ENCODE measurements at regions not wholly inside any gene's neighbourhood (a gene's known extent, or its start where the extent isn't known, plus 50 kb on each side); places are given as distances from the start of the nearest gene placed in this dataset.
A peak's percentile ranks its signal among the peaks of the same experiment; 100 is the strongest.
"Not testable (repeated sequence)": the region's sequence is repeated elsewhere in the genome, so short reads cannot be mapped to it uniquely, and the experiment has no call there.

DNA sequence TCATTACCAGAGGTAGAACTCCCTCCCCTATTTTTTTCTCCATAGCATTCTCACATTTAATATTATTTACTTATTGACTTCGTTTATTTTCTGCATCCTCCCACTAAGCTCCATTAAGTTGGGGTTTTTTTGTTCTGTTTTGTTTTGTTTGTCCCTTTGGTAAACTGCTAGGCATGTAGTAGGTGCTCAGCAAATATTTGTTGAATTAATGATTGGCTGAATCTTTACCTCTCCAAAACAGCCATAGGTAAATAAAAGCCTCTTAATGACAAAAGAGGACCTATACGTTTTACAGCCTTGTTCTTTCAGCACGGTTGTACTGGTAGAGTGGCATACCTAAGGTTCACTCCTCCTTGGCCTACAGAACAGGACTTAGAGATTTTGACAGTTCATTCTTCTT, 52.0 kb downstream of the PRORP start:
- DNase-seq (no peak), ATAC-seq (no peak)
- H3K4me1 Mint-ChIP-seq (ENCODE audit: low read depth): peaks cover 17% of the 10 kb centered on the region
- peaks cover 5% of the 10 kb centered on the region for H3K9me3 Mint-ChIP-seq
- no peaks in the 10 kb centered on the region for H3K27me3 Mint-ChIP-seq (ENCODE audit: low read depth)
- peaks cover 33% of the 10 kb centered on the region for H3K36me3 Mint-ChIP-seq (ENCODE audit: insufficient read depth)
- no peak overlapping the region for H3K4me3 Mint-ChIP-seq

DNA sequence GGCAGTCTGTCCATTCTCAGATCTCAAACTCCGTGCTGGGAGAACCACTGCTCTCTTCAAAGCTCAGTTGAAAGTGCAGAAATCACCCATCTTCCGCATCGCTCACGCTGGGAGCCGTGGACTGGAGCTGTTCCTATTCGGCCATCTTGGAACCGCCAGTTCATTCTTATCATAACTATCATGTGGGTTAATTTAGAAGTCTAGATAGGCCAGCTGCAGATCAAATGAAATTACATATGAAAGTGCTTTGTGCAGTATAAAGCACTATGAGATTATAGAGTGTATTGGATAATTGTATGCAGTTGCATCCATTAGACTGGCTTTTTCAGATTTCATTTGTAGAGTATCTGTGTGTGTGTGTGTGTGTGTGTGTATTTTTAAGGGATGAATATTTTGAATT, 57.8 kb downstream of the PRORP start:
- no peak overlapping the region for H3K4me3 Mint-ChIP-seq
- H3K4me1 Mint-ChIP-seq (ENCODE audit: low read depth): peaks cover 18% of the 10 kb centered on the region
- no peak for ATAC-seq
- no peaks in the 10 kb centered on the region for H3K9me3 Mint-ChIP-seq
- no peak for DNase-seq
- no peaks in the 10 kb centered on the region for H3K27me3 Mint-ChIP-seq (ENCODE audit: low read depth)
- peaks cover 26% of the 10 kb centered on the region for H3K36me3 Mint-ChIP-seq (ENCODE audit: insufficient read depth)

DNA sequence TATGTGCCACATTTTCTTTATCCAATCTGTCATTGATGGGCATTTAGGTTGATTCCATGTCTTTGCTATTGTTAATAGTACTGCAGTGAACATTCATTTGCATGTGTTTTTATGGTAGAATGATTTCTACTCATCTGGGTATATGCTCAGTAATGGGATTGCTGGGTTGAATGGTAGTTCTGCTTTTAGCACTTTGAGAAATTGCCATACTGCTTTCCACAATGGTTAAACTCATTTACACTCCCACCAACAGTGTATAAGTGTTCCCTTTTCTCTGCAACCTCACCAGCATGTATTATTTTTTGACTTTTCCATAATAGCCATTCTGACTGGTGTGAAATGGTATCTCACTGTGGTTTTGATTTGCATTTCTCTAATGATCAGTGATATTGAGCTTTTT, 62.5 kb downstream of the PRORP start:
- H3K4me3 Mint-ChIP-seq; H3K4me1 Mint-ChIP-seq (ENCODE audit: low read depth); H3K9me3 Mint-ChIP-seq; ATAC-seq; H3K27me3 Mint-ChIP-seq (ENCODE audit: low read depth); DNase-seq: not testable (repeated sequence)
- H3K36me3 Mint-ChIP-seq (ENCODE audit: insufficient read depth): peaks cover 21% of the 10 kb centered on the region

DNA sequence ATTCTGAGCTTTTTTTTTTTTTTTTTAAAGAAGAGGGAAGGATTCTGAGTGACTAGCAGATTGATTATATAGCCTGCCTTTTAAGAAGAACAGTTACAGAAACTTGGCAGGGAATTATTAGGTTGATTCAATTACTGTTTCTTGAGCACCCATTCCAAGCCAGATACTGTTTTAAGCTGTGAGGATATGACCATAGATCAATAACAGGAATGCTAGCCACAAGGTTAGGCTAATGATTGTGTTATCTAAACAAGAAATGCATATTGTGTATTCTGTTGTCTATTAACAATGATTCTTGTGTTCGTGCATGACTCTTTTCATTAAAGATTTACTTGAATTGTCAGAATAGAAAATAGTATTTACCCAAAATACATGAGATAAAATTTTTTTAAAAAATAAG, 67.1 kb downstream of the PRORP start:
- no peak for DNase-seq
- H3K9me3 Mint-ChIP-seq: peaks cover 3% of the 10 kb centered on the region
- H3K36me3 Mint-ChIP-seq (ENCODE audit: insufficient read depth): peaks cover 33% of the 10 kb centered on the region
- H3K27me3 Mint-ChIP-seq (ENCODE audit: low read depth): no peaks in the 10 kb centered on the region
- no peak overlapping the region for H3K4me3 Mint-ChIP-seq
- H3K4me1 Mint-ChIP-seq (ENCODE audit: low read depth): peaks cover 4% of the 10 kb centered on the region
- no peak for ATAC-seq

DNA sequence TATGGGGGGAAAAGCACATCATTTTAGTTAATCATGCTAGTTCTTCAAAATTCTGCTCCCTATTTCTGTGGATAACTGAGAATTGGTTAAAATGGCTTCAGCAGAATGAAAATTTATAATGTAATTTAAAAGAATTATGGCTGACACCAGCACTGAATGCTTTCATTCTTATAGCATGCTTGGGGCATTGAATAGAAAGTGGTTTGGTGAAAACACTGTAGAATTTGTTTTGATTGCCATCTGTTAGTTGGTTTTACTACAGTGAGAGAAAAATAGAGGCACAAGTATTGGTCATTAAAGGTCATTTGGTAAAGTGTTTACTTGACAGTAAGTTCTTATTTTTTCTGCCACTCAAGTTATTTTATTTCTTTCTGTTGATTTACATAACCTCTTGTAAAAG, 70.8 kb downstream of the PRORP start:
- peaks cover 3% of the 10 kb centered on the region for H3K9me3 Mint-ChIP-seq
- DNase-seq: no peak
- no peaks in the 10 kb centered on the region for H3K27me3 Mint-ChIP-seq (ENCODE audit: low read depth)
- H3K36me3 Mint-ChIP-seq (ENCODE audit: insufficient read depth): peaks cover 27% of the 10 kb centered on the region
- H3K4me3 Mint-ChIP-seq: no peak overlapping the region
- no peak for ATAC-seq
- H3K4me1 Mint-ChIP-seq (ENCODE audit: low read depth): peaks cover 26% of the 10 kb centered on the region

DNA sequence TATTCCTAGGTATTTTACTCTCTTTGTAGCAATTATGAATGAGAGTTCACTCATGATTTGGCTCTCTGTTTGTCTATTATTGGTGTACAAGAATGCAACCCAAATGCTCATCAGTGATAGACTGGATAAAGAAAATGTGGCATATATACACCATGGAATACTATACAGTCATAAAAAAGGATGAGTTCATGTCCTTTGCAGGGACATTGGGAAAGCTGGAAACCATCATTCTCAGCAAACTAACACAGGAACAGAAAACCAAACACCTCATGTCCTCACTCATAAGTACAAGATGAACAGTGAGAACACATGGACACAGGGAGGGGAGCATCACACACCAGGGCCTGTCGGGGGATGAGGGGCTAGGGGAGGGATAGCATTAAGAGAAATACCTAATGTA, 71.8 kb downstream of the PRORP start:
- not testable (repeated sequence) for H3K4me3 Mint-ChIP-seq; H3K9me3 Mint-ChIP-seq; DNase-seq; ATAC-seq; H3K27me3 Mint-ChIP-seq (ENCODE audit: low read depth)
- Mint-ChIP-seq H3K36me3 (ENCODE audit: insufficient read depth) (peaks cover 26% of the 10 kb centered on the region), H3K4me1 (ENCODE audit: low read depth) (peaks cover 27% of the 10 kb centered on the region)

DNA sequence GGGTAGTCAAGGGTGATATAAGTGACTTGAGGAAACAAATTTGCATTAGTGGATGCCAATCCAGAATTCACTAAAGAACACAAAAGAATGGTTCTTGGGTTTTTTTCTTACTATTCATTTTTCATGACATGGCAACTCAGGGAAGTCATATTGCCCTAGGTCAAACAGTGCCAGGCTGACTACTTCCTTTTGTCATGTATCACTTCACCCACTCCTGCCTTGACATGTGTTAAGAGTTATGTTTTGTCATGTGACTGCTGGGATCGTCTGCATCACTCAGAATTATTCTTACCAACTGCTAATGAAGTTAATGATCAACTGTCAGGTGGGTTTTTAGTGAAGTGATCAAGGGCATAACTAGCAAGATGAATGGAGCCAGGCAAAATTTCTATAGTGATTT, 74.2 kb downstream of the PRORP start:
- H3K9me3 Mint-ChIP-seq: peaks cover 3% of the 10 kb centered on the region
- no peak overlapping the region for H3K4me3 Mint-ChIP-seq
- peaks cover 34% of the 10 kb centered on the region for H3K4me1 Mint-ChIP-seq (ENCODE audit: low read depth)
- ATAC-seq (peak; percentile 64 to 66), DNase-seq (no peak)
- peaks cover 21% of the 10 kb centered on the region for H3K36me3 Mint-ChIP-seq (ENCODE audit: insufficient read depth)
- no peaks in the 10 kb centered on the region for H3K27me3 Mint-ChIP-seq (ENCODE audit: low read depth)

DNA sequence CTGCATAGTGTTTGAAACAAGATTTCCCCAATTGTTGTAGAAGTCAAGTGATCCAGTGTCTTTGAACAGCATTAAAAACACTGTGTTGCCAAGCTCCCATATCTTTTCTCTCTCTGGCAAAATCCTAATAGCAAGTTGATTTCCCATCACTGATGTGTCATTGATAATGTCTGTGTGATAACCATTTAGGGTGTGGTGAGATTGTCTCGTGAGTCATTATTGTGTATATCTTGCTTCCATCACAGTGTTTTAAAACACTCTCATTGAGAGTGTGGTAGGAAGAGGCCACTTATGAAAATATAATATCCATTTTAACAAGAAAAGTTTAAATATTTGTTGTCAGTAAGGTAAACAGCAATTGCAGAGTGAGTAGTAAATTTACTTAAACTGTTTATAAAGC, 74.7 kb downstream of the PRORP start:
- Mint-ChIP-seq H3K36me3 (ENCODE audit: insufficient read depth) (peaks cover 17% of the 10 kb centered on the region), H3K9me3 (peaks cover 3% of the 10 kb centered on the region), H3K4me3 (no peak overlapping the region), H3K27me3 (ENCODE audit: low read depth) (no peaks in the 10 kb centered on the region), H3K4me1 (ENCODE audit: low read depth) (peaks cover 32% of the 10 kb centered on the region)
- ATAC-seq: peak; percentile 69 to 79
- no peak for DNase-seq

DNA sequence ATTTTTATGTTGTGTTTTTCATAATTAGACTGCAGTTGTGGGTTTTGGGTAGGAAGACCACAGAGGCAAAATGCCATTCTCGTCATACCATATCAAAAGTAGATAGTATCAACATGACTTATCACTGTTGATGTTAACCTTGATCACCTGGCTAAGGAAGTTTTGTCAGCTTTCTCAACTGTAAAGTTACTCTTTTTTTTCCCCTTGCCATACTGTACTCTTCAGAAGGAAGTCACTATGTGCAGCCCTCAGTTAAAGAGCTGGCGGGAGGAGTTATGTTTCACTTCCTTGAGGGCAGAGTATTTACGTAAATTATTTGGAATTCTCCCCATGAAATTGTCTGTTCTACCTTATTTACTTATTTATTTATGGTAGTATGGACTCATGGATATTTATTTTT, 78.7 kb downstream of the PRORP start:
- peak; percentile 50 to 52 for ATAC-seq
- no peak overlapping the region for H3K4me3 Mint-ChIP-seq
- H3K36me3 Mint-ChIP-seq (ENCODE audit: insufficient read depth): no peaks in the 10 kb centered on the region
- H3K27me3 Mint-ChIP-seq (ENCODE audit: low read depth): no peaks in the 10 kb centered on the region
- H3K4me1 Mint-ChIP-seq (ENCODE audit: low read depth): peaks cover 53% of the 10 kb centered on the region
- no peaks in the 10 kb centered on the region for H3K9me3 Mint-ChIP-seq
- DNase-seq: no peak

DNA sequence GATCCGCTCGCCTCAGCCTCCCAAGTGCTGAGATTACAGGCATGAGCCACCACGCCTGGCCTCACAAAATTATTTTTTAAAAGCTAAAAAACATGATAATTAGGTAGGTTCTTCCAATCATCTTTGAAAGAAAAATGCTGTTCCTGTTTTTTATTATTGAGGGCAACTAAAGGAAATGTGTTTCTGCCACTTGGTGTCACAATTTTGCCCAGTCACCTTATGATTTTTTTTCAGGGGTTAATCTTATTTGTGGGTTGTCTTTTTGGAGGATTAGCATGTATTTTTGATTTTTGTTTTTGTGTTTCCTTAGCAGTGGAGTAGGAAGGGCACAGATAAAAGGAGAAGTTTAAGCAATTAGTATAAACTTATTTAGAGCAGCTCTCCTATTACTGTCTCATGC, 79.8 kb downstream of the PRORP start:
- peaks cover 44% of the 10 kb centered on the region for H3K4me1 Mint-ChIP-seq (ENCODE audit: low read depth)
- DNase-seq: no peak
- no peak overlapping the region for H3K4me3 Mint-ChIP-seq
- ATAC-seq: no peak
- no peaks in the 10 kb centered on the region for H3K9me3 Mint-ChIP-seq
- H3K27me3 Mint-ChIP-seq (ENCODE audit: low read depth): no peaks in the 10 kb centered on the region
- H3K36me3 Mint-ChIP-seq (ENCODE audit: insufficient read depth): no peaks in the 10 kb centered on the region

DNA sequence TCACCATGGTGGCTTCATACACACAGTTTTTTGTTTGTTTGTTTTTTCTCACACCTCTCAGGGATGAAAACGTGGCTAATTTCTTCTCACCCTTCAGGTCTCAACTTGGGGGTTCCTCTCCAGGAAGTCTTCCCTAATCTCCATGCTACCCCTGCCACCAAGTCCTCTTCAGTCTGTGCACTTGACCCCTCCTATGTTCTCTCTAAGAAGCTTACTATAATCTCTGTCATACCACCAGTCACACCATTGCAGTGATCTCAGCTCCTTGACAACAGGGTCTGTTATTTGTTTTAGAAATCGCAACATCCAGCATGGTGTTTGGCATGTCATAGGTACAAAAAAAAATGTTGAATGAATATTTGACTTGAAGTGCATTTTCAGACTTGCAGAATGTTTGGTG, 83.4 kb downstream of the PRORP start:
- DNase-seq (no peak), ATAC-seq (no peak)
- Mint-ChIP-seq H3K4me3 (no peak overlapping the region), H3K36me3 (ENCODE audit: insufficient read depth) (peaks cover 5% of the 10 kb centered on the region), H3K9me3 (no peaks in the 10 kb centered on the region), H3K27me3 (ENCODE audit: low read depth) (no peaks in the 10 kb centered on the region), H3K4me1 (ENCODE audit: low read depth) (peaks cover 44% of the 10 kb centered on the region)

DNA sequence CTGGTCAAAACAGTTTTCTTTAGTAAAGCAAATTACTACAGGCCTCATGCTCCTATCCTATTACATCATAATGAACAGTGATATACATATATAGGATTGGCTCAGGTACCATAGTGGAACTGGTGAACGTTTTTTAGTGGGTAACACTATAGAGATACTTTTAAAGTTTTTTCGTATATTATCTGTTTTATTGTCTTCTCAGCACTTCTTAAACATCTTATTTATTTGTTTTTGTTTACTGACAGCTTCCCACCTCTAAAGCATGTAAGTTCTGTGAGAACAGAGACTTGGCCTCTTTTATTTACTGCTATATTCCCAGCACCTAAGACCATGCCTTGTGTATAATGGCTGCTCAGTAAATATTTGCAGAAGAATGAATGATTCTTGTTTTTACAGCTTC, 81.1 kb upstream of the PSMA6 start:
- no peaks in the 10 kb centered on the region for H3K9me3 Mint-ChIP-seq
- H3K27me3 Mint-ChIP-seq (ENCODE audit: low read depth): no peaks in the 10 kb centered on the region
- H3K36me3 Mint-ChIP-seq (ENCODE audit: insufficient read depth): peaks cover 5% of the 10 kb centered on the region
- DNase-seq (no peak), ATAC-seq (no peak)
- H3K4me3 Mint-ChIP-seq: no peak overlapping the region
- peaks cover 19% of the 10 kb centered on the region for H3K4me1 Mint-ChIP-seq (ENCODE audit: low read depth)

DNA sequence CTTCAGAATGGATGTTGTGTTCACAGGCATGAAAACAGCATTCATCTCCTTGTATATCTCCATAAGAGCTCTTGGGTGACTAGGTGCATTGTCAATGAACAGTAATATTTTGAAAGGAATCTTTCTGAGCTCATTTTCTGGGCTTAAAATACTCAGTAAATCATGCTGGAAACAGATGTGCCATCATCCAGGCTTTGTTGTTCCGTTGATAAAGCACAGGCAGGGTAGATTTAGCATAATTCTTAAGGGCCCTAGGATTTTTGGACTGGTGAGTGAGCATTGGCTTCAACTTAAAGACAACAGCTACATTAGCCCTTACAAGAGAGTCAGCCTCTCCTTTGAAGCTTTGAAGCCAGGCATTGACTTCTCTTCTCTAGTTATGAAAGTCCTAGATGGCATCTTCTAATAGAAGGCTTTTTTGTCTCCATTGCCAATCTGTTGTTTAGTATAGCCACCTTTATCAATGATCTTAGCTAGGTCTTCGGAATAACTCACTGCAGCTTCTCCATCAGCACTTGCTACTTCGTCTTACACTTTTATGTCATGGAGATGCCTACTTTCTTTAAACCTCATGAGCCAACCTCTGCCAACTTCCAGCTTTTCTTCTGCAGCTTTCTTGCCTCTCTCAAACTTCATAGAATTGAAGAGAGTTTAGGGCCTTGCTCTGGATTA, 79.6 kb upstream of the PSMA6 start:
- peaks cover 16% of the 10 kb centered on the region for H3K4me1 Mint-ChIP-seq (ENCODE audit: low read depth)
- no peaks in the 10 kb centered on the region for H3K27me3 Mint-ChIP-seq (ENCODE audit: low read depth)
- DNase-seq (no peak), ATAC-seq (no peak)
- H3K9me3 Mint-ChIP-seq: no peaks in the 10 kb centered on the region
- H3K4me3 Mint-ChIP-seq: no peak overlapping the region
- H3K36me3 Mint-ChIP-seq (ENCODE audit: insufficient read depth): peaks cover 6% of the 10 kb centered on the region

DNA sequence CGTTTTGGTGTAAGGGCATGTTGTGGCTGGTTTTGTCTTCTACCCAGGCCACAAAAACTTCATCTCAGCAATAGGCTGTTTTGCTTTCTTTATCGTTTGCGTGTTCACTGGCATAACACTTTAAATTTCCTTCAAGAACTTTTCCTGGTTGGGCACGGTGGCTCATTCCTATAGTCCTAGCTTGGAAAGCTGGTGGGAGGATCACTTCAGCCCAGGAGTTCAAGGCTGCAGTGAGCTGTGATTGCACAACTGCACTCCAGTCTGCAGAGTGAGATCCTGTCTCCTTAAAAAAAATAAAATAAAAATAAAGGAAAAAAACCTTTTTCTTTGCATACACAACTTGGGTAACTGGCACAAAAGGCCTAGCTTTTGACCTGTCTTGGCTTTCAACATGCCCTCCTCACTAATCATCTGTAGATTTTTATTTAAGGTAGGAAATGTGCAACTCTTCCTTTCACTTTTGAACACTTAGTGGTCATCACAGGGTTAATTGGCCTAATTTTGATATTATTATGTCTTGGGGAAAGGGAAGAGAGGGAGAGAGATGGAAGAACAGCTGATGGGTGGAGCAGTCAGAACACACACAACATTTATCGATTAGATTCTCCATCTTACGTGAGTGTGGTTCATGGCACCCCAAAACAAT, 78.9 kb upstream of the PSMA6 start:
- H3K4me1 Mint-ChIP-seq (ENCODE audit: low read depth): peaks cover 16% of the 10 kb centered on the region
- no peak overlapping the region for H3K4me3 Mint-ChIP-seq

DNA sequence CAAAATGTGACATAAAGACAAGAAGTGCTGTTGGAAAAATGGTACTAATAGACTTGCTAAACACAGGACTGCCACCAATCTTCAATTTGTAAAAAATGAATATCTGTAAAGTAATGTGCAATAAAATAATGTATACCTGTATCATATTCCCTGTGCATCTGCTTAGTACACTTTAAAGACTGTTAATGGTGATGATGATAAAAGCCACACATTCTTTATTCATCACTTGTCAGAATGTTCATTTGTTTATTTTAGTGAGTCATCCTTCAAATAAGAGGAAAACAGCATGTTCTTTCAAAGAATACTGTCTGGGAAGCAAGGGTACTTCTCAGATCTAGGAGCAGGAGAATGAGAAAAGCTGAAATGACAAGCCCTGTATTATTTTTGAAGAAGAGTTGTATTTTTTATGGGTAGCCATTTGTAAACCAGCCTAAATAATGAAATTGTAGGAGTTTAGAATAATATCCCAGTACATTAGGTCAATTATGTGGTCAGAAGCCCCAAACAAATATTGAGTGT, 78.3 kb upstream of the PSMA6 start:
- Mint-ChIP-seq H3K9me3 (no peaks in the 10 kb centered on the region), H3K36me3 (ENCODE audit: insufficient read depth) (peaks cover 8% of the 10 kb centered on the region), H3K4me3 (no peak overlapping the region), H3K27me3 (ENCODE audit: low read depth) (no peaks in the 10 kb centered on the region), H3K4me1 (ENCODE audit: low read depth) (peaks cover 16% of the 10 kb centered on the region)
- DNase-seq (no peak), ATAC-seq (no peak)

More for the DNA sequence above, 78.9 kb upstream of the PSMA6 start:
- Mint-ChIP-seq H3K27me3 (ENCODE audit: low read depth) (no peaks in the 10 kb centered on the region), H3K9me3 (no peaks in the 10 kb centered on the region), H3K36me3 (ENCODE audit: insufficient read depth) (peaks cover 8% of the 10 kb centered on the region)
- DNase-seq: no peak
- ATAC-seq: no peak
